Spleen (tissue), 7 donors: ENCODE measurements at regions not wholly inside any gene's neighbourhood (a gene's known extent, or its start where the extent isn't known, plus 50 kb on each side); places are given as distances from the start of the nearest gene placed in this dataset.

Source experiments
- CTCF ChIP-seq, 11 experiments: fragments of 200-600 bp in 7 of 11; fragments of 450-650 bp in 4 of 11; sonication (generic) in 4 of 11; IDR thresholded peaks in 8 of 11; conservative IDR thresholded peaks in 3 of 11; 1 replicate in 7 of 11; 2 replicates in 4 of 11; pipeline versions ENCODE4 v1.4.0 to v1.8.0; 2016 to 2021; ENCODE audit warnings: antibody characterized with exemption in 11 of 11, inconsistent platforms in 4 of 11, mild to moderate bottlenecking in 1 of 11
- POLR2A ChIP-seq, 3 donors: fragments of 450-650 bp; IDR thresholded peaks; one replicate each; pipeline ENCODE4 v1.5.1; 2017; ENCODE audit warnings: antibody characterized with exemption in 3 of 3, mild to moderate bottlenecking in 1 of 3
- donor health status: DM: no; HTN: no; CAD: no; lungs with moderate emphysema.
- donor health status: DM: no; HTN: no; CAD: no.
- donor health status: DM: no; HTN: no; CAD: no.

GRCh38 chr2:21836261-21836660, 712.5 kb downstream of the TDRD15 start:
- TF ChIP-seq CTCF (IDR thresholded peaks at IDR 0.05 in 8 of 11, conservative IDR thresholded peaks at IDR 0.05 in 3 of 11) (no peak), POLR2A (IDR thresholded peaks at IDR 0.05) (no peak)
